NCI-H146 treated with DMSO at 0.1 percent for 48 hours (cell line): ENCODE measurements at regions not wholly inside any gene's neighbourhood (a gene's known extent, or its start where the extent isn't known, plus 50 kb on each side); places are given as distances from the start of the nearest gene placed in this dataset.

ENCODE experiments used
- DNase-seq: peaks from one replicate; lab custom pipeline; 2025; ENCODE audit not compliant: unreplicated experiment; lab: John Stamatoyannopoulos, UW

DNA sequence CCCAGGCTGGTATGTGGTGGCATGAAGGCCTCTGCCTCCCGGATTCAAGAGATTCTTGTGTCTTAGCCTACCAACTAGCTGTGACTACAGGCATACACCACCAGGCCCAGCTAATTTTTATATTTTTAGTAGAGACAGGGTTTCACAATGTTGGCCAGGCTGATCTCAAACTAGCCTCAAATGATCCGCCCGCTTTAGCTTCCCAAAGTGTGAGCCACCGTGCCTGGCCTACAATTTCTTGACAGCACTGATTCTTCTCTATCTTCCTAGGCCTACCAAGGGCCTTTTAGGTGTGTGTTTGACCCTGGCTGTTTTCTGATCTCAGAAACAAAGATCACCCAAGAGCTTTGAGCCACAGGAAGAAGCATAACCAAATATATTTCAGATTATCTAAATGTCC, 540.8 kb upstream of the ADAMTS5 start:
- DNase-seq: no peak

DNA sequence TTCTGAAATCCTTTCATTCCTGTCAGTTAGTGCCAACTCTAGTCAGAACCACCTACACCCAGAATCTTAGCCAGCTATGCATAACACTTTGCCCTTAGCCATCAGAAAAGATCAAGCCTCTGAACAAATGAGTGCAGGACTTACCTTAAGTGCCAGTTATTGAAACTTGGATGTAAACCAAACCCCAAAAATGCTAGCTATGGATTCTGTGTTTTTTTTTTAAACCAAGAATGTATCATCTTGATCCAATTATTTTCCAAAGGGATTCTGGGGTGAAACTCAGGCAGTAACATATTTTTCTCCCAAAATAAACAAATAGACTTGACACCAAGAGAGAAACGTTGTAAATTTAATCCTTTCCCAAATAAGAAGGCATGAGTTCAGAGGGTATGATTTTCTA, 538.6 kb upstream of the ADAMTS5 start:
- DNase-seq: no peak

DNA sequence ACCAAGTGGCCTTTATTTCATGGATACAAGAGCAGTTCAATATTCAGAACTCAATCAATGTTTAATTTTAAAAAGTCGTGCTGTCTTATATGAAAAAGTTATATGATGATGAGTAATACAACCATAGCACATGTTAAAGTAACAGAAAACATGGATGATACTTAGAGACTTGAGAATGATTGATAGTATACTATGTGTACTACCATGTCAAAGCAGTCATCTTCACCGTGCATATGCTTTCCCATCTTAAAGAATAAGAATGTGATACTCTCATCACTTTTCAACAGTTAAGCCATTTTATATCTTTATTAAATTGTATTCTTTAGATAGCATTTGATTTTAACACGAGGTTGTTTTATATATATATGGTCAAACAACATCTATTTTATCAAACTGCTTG, 535.9 kb upstream of the ADAMTS5 start:
- no peak for DNase-seq

DNA sequence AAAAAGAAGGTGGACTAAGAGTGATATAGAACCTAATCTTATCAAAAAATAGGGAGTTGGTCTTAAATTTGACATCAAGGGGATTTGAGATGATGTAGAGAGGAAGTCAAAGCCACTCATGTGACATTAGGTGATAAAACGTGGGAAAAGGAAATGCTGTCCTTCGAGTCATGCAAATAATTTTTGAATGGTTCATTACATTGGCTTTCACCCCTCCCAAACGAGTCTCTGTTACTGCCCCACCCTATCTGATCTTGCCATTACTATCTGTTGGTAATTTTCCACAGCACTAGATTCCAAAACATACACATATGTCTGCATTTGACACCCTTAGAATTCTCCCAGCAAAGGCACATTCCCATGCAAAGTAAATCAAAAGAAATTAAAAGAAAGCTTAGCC, 531.1 kb upstream of the ADAMTS5 start:
- no peak for DNase-seq

DNA sequence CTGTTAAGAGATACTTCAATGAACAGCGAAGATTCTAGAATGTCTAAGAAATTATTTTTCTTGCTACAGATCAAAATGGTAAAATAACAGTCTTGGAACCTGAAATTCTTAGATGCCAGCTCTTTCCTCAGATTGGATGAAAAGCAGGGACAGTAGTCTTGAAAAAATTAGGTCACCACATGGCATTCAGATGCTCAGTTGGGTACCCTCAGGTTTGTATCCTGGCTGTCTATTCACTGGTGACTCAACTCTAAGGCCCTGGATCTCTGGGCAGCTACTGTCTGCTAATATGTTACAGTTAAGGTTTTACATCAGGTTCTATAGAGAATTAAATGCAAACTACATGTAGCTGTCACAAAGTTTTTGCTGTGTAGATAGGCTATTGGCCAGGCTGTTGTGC, 528.9 kb upstream of the ADAMTS5 start:
- no peak for DNase-seq

DNA sequence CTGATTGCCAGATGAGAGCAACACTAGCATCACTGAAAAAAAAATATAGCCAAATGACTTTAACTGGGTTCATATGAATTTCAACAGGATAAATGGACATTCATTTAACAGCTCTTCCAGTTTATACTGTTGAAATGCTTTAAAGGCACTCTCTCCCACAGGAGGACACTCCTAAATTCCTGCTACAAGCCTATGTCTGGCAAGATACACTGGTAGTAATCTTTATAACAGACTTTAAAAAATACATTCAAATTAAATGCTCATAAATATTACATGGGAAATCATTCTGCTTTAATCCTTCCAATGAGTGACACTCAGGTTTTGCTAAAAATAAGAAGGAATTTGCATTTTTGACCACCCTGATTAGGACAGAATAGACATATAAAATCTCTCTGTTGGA, 526.7 kb upstream of the ADAMTS5 start:
- no peak for DNase-seq

DNA sequence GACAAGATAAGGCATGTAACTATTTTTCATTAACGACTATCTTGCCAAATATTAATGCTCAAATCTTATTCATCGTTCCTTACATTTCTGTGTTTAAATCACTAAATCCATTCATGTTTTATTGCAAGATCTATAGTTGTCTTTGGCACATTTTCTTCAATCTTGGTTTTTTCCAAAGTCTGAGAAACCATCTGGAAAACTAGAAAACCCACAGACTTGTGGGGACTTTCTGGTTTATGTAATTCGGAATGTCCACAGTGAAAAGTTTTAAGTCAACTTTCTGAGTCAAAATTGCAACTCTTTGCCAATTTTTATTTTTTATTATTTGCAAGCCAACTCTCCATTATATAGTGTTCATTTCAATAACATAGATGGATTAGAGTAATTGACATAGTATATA, 520.8 kb upstream of the ADAMTS5 start:
- no peak for DNase-seq

DNA sequence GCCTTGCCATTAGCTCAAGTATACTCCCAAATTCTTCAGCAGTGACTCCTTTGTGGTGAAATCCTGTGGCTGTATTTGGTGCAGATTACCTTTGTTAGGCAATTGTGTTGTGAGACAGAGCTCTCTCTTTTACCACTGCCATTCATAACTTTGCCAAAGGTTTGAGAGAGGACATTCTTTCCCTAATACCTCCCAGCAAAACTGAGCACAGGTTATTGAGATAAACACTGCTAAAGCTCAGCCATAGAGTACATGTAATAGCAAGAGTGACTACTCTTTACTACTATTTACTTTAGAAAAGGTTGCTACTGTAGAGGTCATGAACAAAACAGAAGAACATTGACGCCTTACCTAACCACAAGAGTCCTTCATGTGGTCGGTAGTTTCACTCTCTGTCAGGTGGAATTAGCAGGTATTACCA, 514.0 kb upstream of the ADAMTS5 start:
- no peak for DNase-seq

DNA sequence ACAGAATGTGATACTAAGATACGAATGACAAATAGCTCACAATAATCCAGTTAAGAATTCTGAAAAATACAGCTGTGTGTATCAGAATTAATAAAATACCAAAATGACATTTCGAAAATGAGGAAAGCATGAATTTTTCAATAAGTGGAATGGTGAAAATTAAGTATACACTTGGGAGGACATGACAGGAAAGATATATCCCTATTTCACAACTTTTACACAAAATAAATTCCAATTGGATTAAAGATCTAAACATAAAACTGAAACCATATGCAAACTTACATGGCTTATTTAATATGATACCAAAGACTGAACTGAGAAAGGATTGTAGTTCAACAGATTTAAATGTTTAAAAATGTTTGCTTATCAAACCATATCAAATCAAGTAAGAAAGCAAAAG, 510.4 kb upstream of the ADAMTS5 start:
- no peak for DNase-seq

DNA sequence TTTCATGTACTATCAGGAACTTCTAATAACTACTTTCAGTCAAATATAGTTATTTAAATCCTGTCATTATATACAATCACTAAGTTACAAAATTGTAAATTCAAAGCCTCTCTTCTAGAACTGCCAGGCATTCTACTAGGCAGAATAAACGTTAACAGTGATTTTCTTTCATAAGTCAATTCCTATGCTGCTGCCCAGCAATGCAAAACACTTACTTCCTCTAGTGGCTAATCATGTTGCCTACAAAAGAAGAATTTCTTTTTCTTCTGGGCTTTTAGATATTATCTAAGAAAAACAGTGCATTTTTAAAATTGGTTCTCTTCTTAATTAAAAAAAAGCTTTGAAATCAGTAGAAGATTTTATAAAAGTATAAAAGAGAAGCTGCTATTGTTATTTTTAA, 509.8 kb upstream of the ADAMTS5 start:
- DNase-seq: no peak

DNA sequence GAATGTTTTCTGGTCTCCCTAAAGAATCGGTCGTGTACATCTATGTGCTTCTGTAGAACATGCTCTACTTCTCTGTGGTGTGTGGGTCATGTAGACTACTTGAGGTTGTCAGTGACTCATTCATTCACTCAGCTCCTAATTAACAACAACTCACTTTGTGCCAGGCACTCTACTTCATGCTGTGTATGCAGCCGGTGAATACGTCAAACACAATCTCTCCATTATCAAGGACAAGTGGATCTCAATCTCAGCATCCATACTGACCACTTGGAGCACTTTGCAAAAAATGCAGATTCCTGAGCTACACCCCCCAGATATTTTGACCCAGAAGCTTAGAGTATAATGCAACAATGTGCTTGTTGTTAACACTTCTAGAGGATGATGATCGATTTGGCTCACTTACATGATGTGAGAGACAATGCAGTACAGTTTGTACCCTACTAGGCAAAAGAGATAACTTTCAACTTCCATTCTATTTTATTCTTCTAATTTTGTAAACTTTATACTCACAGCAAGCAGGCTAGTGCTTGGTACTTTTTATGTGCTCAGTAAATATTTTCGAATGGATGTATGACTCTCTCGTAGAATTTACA, 508.6 kb upstream of the ADAMTS5 start:
- no peak for DNase-seq

DNA sequence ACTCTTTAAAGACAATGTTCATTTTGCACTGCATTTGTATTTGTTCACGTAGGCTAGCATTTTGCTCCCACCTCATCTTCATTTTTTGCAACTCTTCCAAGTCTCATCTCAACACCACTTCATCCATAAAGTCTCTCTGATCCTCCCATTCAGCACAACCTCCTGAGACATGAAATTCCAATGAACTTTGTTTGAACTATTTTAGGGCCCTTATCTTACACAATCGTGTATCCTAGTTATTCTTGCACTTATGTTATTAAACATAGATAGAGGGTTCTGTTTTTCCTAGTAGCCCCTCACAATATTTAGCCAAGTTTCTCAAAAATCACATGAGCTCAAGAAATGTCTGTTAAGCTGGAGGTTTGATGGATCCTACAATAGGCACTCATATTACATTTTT, 500.5 kb upstream of the ADAMTS5 start:
- no peak for DNase-seq

DNA sequence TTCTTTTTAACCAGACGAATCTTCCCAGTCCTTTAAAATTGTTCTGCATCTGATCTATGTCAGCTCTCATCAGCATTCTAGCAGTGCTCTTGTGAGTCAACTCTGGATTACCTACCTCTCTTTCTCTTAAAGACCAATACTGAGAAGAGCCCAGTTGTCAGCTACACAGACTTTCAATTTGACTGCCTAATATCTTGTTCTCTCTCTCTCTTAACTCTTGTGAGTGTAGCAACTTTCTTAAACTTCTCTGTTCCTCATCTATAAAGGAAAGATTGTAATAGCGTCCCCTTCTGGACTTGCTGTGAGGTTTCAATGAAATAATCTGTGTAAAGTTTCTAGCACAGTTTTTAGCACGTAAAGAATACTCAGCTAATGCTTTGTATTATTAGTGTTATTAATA, 499.3 kb upstream of the ADAMTS5 start:
- no peak for DNase-seq

DNA sequence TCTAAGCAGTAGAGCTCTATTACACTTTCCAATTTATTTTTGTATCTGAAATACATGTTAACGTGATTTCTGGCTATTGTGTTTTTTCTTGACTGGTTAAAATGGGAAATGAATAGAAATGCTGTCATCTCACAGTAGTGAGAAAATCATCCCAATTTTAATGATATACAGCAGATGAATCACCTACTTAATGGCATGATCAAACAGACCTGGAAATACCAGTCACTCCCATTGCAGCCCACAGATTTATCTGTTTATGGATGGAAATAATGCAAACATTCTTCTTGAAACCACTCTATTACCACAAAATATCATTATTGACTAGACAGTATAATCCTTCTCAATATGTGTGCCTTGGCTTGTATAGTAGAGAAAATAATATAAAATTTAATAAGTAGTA, 497.8 kb upstream of the ADAMTS5 start:
- DNase-seq: no peak

DNA sequence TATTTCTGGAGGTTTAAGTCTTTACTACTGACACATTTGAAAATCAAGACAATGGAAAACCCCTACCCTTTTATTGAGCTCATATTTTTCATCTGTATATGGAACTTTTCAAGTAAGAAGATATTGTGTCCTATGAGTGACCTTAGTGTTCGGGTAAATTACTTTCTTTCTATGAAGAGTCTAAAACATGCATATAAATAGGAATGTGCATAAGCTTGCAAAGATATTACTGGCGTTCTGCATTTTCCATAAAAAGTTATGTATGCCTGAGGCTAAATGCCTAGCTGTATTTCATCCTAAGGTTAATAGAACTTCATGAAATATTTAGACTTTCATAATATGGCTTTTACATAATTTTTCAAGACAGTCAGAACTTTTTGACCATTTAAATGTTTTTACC, 495.8 kb upstream of the ADAMTS5 start:
- DNase-seq: no peak

DNA sequence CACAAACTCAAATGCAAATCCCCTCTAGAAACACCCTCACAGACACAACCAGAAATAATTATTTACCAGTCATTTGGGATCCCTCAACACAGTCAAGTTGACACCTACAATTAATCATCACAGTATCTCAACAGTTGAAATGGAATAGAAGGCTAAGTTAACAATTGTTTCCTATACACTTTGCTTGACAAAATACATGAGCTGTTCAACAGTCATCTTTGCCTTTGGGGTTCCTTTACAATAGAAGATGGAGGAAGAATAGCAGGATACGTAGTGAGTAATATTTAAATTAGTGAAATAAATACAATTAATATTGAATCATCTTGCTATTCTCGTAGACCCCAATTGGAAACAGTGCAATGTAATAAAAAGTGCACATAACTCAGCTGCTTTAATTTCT, 487.3 kb upstream of the ADAMTS5 start:
- no peak for DNase-seq

DNA sequence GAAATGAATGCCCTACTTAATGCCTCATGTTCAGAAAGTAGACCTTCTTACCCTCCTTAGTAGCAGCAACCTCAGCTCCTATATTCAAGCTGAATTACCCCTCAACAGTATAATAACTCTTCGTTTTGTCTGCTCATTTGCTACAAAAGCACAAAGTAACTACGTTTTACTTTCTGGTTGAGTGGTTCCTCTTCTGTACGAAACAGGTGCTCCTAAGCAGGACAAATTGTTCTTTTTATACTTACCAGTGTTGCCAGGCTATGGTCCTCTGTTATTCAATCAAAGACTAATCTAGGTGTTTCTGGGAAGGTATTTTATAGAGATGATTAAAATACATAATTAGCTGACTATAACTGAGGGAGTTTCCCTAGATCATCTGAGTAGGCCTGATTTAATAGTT, 484.2 kb upstream of the ADAMTS5 start:
- no peak for DNase-seq

DNA sequence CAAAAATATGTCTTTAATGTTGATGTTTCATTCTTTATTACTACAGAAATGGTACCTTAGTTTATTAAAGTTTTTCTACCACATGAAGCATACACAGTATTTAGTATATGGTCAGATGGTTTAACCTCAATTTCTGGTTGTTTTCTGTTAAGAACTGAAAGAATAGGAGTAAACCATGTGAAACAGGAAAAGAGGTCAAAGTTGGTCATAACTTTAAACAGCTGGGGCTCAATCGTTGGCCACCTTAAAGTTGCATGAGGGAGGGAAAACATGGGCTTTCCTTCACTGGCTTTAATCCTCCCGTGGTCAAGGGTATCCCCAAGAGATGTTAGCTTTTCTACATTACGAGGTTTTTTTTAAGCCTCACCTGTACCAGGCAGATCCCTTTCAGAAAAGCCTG, 483.3 kb upstream of the ADAMTS5 start:
- no peak for DNase-seq

DNA sequence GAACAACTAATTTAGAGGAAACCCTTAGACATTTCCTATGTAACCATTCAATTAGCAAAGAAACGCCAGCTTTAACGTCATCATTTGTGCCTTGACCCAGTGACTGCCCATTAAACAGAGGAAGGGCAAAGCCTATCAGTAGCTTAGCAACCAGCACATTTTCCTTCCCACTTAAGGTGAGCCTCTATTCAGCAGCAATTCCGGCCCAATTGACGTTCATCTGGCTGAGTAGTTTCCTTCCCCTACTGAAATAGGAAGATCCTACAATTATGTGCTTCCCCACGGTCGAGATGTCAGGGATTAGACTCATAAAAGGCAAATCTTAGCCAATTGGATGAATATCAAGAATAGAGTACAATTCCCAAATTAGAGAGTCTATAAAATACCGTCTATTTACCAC, 482.1 kb upstream of the ADAMTS5 start:
- DNase-seq: no peak

DNA sequence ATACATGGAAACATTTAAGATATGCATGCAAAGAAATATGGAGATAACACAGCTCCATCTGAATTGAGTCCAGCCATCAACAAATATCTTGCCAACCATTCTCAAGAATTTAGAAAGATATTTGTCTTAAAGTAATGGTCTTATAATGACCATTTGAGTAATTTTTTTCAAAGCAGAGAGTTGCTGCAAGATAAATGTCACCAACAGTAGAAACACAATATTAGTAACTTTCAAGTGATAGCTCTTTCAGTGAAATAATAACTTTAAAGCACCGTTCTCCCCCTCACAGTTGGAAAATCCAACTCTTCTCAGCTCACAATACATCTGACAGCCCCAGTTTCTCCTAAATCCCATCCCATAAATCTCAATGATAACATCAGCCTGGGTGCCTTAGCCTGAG, 481.0 kb upstream of the ADAMTS5 start:
- no peak for DNase-seq

DNA sequence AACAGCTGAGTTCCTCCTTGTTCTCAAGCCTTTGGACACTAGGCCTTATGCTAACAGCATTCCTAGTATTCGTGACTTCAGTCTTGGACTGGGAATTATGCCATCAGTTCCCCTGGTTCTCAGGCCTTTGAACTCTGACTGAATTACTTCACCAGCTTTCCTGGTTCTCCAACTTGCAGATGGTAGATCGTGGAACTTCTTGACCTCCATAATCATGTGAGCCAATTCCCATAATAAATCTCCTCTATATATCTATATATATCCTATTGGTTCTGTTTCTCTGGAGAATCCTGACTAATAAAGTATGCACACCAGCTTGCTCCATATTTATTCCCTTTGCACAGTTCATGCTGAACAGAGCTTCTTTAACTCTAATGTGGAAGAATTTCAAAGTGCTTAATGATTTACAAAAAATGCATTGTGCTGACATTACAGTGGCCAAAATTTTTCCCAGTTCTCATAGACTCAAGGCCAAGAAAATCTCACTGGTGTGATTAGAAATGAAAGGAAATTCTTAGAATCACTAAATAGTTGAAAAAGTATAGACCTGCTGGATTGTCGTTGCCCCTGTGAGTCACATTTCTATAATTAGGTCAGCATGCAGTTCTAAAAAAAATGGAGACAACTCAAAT, 462.9 kb upstream of the ADAMTS5 start:
- no peak for DNase-seq

DNA sequence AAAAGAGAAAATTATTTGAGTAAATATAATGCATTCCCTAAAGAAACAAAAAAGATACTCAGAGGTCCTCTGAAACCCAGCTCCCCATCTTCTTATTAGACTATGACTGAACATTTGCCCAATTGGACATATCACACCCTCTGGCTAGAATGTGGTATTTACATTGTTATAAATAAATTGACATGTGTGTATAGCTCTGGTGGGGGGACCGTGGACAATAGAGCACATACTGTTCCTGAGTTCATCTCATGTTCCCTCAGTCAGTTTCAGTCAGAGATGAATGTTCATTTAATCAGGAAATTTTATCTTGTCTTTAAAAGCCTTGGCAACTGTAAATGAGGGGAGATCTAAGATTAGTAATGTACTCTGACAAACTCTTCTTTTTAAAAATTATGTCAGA, 459.3 kb upstream of the ADAMTS5 start:
- DNase-seq: no peak

DNA sequence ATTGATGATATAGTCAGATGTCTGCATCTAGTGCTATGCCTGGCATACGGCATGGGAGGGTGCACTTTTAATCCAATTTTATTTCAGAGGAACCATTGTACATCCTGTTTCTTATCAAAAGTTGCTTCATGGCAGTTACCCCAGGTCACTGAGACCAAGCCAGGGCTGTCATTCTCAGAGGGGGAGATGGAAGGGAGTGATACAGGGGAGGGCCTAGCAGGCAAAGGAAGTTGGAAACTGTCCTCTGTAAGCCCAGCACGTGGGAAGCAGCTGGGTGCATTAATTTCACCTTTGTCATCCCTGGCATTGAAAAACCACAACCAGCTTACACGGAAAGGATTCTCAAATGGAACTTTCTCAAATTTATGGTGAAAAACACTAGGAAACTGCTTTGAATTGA, 458.7 kb upstream of the ADAMTS5 start:
- DNase-seq: no peak
